Ishikawa (cell line): ENCODE measurements at regions not wholly inside any gene's neighbourhood (a gene's known extent, or its start where the extent isn't known, plus 50 kb on each side); places are given as distances from the start of the nearest gene placed in this dataset.

Experiments
- CEBPB ChIP-seq: IDR thresholded peaks from 2 replicates; pipeline ENCODE4 v1.6.1; 2012
- CREB1 ChIP-seq: IDR thresholded peaks from 2 replicates; pipeline ENCODE4 v1.6.1; 2012; ENCODE audit warnings: low read depth
- EGR1 ChIP-seq: IDR thresholded peaks from 2 replicates; pipeline ENCODE4 v1.6.1; 2012
- EP300 ChIP-seq: IDR thresholded peaks from 2 replicates; pipeline ENCODE4 v1.6.1; 2012; ENCODE audit warnings: borderline replicate concordance
- FOXM1 ChIP-seq: IDR thresholded peaks from 2 replicates; pipeline ENCODE4 v1.6.1; 2012; ENCODE audit warnings: low read depth, borderline replicate concordance
- NFIC ChIP-seq: IDR thresholded peaks from 2 replicates; pipeline ENCODE4 v1.6.1; 2012
- RAD21 ChIP-seq: IDR thresholded peaks from 2 replicates; pipeline ENCODE4 v1.6.1; 2012; ENCODE audit warnings: low read depth
- TAF1 ChIP-seq: IDR thresholded peaks from 2 replicates; pipeline ENCODE4 v1.6.1; 2012; ENCODE audit warnings: low read depth, mild to moderate bottlenecking
- TCF12 ChIP-seq: IDR thresholded peaks from 2 replicates; pipeline ENCODE4 v1.6.1; 2012; ENCODE audit warnings: low read depth
- TEAD4 ChIP-seq: IDR thresholded peaks from 2 replicates; pipeline ENCODE4 v1.6.1; 2012
- USF1 ChIP-seq: IDR thresholded peaks from 2 replicates; pipeline ENCODE4 v1.6.1; 2012
- YY1 ChIP-seq: IDR thresholded peaks from 2 replicates; pipeline ENCODE4 v1.6.1; 2012; ENCODE audit warnings: low read depth
- ZBTB7A ChIP-seq: IDR thresholded peaks from 2 replicates; pipeline ENCODE4 v1.6.1; 2012; ENCODE audit warnings: low read depth
- TF ChIP-seq, protein P1 (sequence below): IDR thresholded peaks from 2 replicates; pipeline ENCODE4 v1.6.1; 2012
- TF ChIP-seq, protein P2 (sequence below): IDR thresholded peaks from 2 replicates; pipeline ENCODE4 v1.6.1; 2012; ENCODE audit warnings: low read depth, mild to moderate bottlenecking

GRCh38 chr10:130458509-130458908 lies 322.3 kb downstream of the GLRX3 start:
- no peak for TF ChIP-seq FOXM1
- no peak for TF ChIP-seq USF1
- no peak for TF ChIP-seq TAF1
- TF ChIP-seq YY1, result no peak
- no peak for TF ChIP-seq TCF12
- TF ChIP-seq, protein P1, sequence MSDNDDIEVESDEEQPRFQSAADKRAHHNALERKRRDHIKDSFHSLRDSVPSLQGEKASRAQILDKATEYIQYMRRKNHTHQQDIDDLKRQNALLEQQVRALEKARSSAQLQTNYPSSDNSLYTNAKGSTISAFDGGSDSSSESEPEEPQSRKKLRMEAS, result no peak
- no peak for TF ChIP-seq EGR1
- no peak for TF ChIP-seq EP300
- no peak for TF ChIP-seq ZBTB7A
- TF ChIP-seq CREB1, result no peak
- no peak for TF ChIP-seq NFIC
- TF ChIP-seq CEBPB, result no peak
- no peak for TF ChIP-seq RAD21
- TF ChIP-seq TEAD4, result no peak
- TF ChIP-seq, protein P2, sequence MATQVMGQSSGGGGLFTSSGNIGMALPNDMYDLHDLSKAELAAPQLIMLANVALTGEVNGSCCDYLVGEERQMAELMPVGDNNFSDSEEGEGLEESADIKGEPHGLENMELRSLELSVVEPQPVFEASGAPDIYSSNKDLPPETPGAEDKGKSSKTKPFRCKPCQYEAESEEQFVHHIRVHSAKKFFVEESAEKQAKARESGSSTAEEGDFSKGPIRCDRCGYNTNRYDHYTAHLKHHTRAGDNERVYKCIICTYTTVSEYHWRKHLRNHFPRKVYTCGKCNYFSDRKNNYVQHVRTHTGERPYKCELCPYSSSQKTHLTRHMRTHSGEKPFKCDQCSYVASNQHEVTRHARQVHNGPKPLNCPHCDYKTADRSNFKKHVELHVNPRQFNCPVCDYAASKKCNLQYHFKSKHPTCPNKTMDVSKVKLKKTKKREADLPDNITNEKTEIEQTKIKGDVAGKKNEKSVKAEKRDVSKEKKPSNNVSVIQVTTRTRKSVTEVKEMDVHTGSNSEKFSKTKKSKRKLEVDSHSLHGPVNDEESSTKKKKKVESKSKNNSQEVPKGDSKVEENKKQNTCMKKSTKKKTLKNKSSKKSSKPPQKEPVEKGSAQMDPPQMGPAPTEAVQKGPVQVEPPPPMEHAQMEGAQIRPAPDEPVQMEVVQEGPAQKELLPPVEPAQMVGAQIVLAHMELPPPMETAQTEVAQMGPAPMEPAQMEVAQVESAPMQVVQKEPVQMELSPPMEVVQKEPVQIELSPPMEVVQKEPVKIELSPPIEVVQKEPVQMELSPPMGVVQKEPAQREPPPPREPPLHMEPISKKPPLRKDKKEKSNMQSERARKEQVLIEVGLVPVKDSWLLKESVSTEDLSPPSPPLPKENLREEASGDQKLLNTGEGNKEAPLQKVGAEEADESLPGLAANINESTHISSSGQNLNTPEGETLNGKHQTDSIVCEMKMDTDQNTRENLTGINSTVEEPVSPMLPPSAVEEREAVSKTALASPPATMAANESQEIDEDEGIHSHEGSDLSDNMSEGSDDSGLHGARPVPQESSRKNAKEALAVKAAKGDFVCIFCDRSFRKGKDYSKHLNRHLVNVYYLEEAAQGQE, result no peak

DNA sequence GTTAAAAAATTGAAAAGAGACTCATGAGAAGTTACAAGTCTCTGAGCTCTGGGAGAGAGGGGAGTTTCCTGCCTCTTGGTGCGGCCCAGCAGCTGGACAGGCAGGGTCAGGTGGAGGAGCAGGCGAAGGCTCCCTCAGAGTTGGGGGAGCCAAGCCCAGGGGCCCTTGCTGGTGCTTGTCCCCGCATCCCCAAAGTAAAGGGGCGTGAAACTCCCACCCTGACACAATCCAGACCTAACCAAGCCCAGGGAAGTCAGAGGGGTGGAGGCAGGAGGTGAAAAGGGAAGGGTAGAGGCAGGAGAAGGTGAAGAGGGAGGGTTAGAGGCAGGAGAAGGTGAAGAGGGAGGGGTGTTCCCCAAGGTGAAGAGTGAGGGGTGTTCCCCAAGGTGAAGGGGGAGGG lies 322.8 kb downstream of the GLRX3 start:
- TF ChIP-seq TEAD4 (no peak), NFIC (no peak), RAD21 (no peak), FOXM1 (no peak), EP300 (no peak), USF1 (no peak), YY1 (no peak), CEBPB (no peak), EGR1 (no peak), ZBTB7A (no peak), CREB1 (no peak), TAF1 (no peak), TCF12 (no peak)
- TF ChIP-seq, protein P2, result no peak
- TF ChIP-seq, protein P1, result no peak

DNA sequence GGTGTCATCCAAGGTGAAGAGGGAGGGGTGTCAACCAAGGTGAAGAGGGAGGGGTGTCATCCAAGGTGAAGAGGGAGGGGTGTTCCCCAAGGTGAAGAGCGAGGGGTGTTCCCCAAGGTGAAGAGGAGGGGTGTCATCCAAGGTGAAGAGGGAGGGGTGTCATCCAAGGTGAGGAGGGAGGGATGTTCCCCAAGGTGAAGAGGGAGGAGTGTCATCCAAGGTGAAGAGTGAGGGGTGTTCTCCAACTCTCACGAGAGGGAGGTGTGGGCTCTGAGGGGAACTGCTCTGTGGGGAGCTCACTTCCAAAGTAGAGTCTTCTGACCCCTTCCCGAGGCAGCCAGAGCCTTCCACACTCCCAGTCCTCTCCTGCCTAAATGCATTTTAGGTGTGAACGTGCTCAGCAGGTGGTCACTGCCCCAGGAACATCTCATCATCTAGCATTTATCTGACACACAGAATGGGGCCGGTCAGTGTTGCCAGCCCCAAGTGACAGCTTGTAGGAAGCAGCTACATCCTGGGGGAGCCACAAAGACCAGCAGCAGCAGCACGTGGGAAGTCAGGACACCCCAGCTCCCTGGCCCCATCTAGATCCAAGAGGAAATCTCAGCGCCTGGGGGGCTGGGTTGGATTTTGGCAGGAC lies 323.8 kb downstream of the GLRX3 start:
- TF ChIP-seq, protein P1, result no peak

DNA sequence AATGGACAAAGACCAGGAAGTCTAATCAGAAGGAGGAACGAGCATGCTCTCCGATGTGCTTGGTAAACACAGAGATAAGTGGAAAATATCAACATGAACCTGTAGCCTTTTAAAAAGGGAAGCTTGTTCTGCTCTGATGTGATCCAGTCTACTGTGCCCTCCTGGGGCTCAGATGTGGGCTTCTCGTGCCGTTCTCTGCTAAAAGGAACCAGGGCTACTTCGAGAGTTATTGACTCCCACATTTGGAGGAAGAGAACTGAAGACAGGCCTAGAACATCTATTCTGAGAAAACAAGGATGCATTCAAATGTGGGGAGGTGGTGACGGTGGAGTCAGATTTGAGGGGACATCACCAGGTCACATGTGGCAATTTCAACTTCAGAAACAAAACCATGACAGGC lies 325.4 kb downstream of the GLRX3 start:
- TF ChIP-seq, protein P2, result no peak
- no peak for TF ChIP-seq TAF1
- TF ChIP-seq FOXM1, result no peak
- TF ChIP-seq ZBTB7A, result no peak
- no peak for TF ChIP-seq RAD21
- TF ChIP-seq EP300, result no peak
- no peak for TF ChIP-seq EGR1
- TF ChIP-seq, protein P1, result no peak
- TF ChIP-seq TCF12, result no peak
- no peak for TF ChIP-seq NFIC
- TF ChIP-seq CREB1, result no peak
- no peak for TF ChIP-seq YY1
- no peak for TF ChIP-seq TEAD4
- TF ChIP-seq USF1, result no peak
- TF ChIP-seq CEBPB, result no peak
